ENCODE measurements at regions not wholly inside any gene's neighbourhood (a gene's known extent, or its start where the extent isn't known, plus 50 kb on each side); places are given as distances from the start of the nearest gene placed in this dataset.

DNA sequence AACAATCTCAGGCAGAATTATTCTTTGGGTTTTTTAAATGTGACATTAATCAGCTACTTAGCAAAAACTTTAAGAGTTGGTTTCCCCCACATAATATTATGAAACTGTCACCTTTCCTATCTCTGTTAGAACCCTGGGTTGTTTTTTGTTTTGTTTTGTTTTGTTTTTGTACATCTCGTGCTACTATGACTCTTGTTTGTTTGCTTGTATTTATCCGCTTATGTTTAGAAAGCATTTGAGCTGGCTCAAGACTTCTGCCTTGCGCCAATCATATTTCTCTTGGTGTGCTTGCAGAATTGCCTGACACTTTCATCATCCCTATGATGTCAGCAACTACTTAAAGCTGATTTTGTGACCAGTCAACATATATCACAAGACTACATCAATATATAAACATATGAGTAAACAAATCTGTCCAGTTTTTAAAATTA, 116.9 kb downstream of the DCLK3 start:
- Histone ChIP-seq H3K23me2 (ENCODE audit: insufficient read length, low read depth, low read length, poor library complexity, severe bottlenecking) (no peaks in the 10 kb centered on the region), H3K14ac (ENCODE audit: insufficient read depth, low read length) (no peak overlapping the region), H3K27ac (ENCODE audit: insufficient read length, low read depth, low read length) (no peak overlapping the region), H3K27me3 (ENCODE audit: insufficient read depth, low read length) (no peaks in the 10 kb centered on the region), H4K5ac (ENCODE audit: insufficient read length, low read depth, low read length) (no peak overlapping the region), H3T11ph (ENCODE audit: low read length) (no peak overlapping the region), H3K56ac (ENCODE audit: insufficient read length, low read depth, low read length) (no peak overlapping the region), H3K9me3 (ENCODE audit: control insufficient read depth, low read depth, low read length) (no peaks in the 10 kb centered on the region), H2AK5ac (ENCODE audit: insufficient read length, low read length) (no peak overlapping the region), H3K79me1 (ENCODE audit: insufficient read depth, low read depth, low read length, poor library complexity, severe bottlenecking) (no peaks in the 10 kb centered on the region), H4K8ac (replicated peaks; ENCODE audit: insufficient read length, low read depth, low read length) (no peak overlapping the region), H3K9ac (ENCODE audit: extremely low read depth, insufficient read length, low read length) (no peak overlapping the region), H3K4me1 (ENCODE audit: insufficient read depth, low read length) (no peaks in the 10 kb centered on the region), H4K91ac (ENCODE audit: insufficient read length, low read depth, low read length) (no peak overlapping the region), H3K79me2 (ENCODE audit: insufficient read depth, low read length) (no peaks in the 10 kb centered on the region), H2BK15ac (ENCODE audit: low read depth, low read length) (no peak overlapping the region), H2BK12ac (ENCODE audit: insufficient read length, low read depth, low read length) (no peak overlapping the region), H2AFZ (ENCODE audit: low read length) (no peak overlapping the region), H3K4ac (ENCODE audit: low read depth, low read length) (no peak overlapping the region), H3K4me2 (ENCODE audit: insufficient read depth, insufficient read length, low read length) (no peak overlapping the region), H2BK20ac (ENCODE audit: low read depth, low read length, poor library complexity, severe bottlenecking) (no peak overlapping the region), H3K23ac (ENCODE audit: insufficient read length, low read depth, low read length) (no peak overlapping the region), H2BK120ac (ENCODE audit: low read depth, low read length, poor library complexity, severe bottlenecking) (no peak overlapping the region), H2BK5ac (ENCODE audit: insufficient read length, low read length) (no peak overlapping the region), H3K18ac (ENCODE audit: insufficient read length, low read depth, low read length) (no peak overlapping the region), H4K20me1 (ENCODE audit: control insufficient read depth, insufficient read depth, insufficient read length) (no peaks in the 10 kb centered on the region)
- H3K4me1 Mint-ChIP-seq: no peaks in the 10 kb centered on the region
- H3K36me3 Mint-ChIP-seq (ENCODE audit: insufficient read depth in 1 of 3, low read depth in 3 of 3): no peaks in the 10 kb centered on the region
- no peaks in the 10 kb centered on the region for H3K9me3 Mint-ChIP-seq
- no peak overlapping the region for H3K4me3 Mint-ChIP-seq
- TF ChIP-seq CTCF (conservative IDR thresholded peaks at IDR 0.05): no peak
- no CpG with 5 or more reads among the region's 3 CpGs for WGBS (ENCODE audit: extremely low coverage, insufficient read length, low lambda C conversion rate)
- no peak for DNase-seq
- H3K27ac Mint-ChIP-seq: no peak overlapping the region
- H3K27me3 Mint-ChIP-seq (ENCODE audit: low read depth): no peaks in the 10 kb centered on the region

Measured in H9 (cell line).